ENCODE measurements at regions not wholly inside any gene's neighbourhood (a gene's known extent, or its start where the extent isn't known, plus 50 kb on each side); places are given as distances from the start of the nearest gene placed in this dataset.

DNA sequence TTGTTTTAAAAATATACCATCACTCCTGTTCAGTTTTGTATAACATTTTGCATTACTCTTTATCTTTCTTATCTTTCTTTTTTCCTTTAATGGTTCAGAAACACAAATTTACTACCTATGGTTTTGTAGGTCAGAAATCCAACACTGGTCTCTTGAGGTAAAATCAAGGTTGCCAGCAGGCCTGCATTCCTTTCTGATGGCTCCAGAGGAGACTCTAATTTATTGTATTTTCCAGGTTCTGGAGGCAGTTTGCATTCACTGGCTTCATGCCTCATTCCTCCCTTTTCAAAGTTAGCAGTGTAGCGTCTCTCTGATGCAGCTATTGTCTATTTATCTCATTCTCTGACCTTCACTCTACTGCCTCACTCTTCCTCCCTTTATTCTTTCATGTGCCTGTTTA lies 767.4 kb downstream of the SLITRK6 start:
- DNase-seq: no peak

DNA sequence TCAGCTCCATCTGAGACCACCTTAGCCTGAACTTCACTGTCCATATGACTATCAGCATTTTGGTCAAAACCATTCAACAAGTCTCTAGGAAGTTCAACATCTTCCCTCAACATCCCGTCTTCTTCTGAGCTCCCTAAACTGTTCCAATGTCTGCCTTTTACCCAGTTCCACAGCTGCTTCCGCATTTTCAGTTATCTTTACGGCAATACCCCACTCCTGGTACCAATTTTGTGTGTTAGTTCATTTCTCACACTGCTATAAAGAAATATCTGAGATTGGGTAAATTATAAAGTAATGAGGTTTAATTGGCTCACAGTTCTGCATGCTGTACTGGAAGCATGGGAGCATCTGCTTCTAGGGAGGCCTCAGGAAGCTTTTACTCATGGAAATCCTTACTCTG lies 771.2 kb downstream of the SLITRK6 start:
- DNase-seq: no peak

DNA sequence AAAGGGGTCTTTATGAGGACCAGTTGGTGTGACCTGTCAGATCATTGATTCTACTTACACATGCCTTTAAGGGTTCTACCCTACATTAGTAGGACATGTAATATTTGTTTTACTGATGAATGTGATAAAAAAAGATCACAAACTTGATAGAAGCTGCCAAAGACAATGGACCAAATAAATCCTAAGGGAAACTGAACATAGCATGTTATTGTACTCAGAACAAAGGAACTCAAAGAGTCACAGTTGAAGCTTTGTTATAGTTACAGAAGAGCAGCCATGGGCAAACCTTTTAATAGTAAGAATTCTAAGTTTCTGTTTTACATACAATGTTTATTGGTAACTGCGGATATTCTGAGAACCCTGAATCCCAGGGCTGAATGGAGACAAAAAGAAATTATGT lies 780.1 kb downstream of the SLITRK6 start:
- no peak for DNase-seq

DNA sequence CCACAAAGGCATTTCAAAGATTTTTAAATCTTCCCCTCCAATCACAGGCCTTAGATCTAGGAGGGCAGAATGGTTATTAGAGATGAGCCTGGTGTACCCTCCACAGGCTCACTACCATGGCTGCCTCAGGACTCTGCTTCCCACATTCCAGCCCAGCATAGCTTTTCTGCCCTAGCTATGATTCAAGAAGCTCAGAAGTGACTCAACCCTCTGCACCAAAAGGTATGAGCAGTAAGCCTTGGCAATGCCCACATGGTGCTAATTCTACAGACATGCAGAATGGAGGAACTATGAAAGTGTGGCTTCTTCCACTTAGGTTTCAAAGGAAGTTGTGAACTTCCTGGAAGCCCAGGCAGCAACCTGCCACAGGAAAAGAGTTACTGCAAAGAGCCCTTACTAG lies 786.2 kb downstream of the SLITRK6 start:
- no peak for DNase-seq

DNA sequence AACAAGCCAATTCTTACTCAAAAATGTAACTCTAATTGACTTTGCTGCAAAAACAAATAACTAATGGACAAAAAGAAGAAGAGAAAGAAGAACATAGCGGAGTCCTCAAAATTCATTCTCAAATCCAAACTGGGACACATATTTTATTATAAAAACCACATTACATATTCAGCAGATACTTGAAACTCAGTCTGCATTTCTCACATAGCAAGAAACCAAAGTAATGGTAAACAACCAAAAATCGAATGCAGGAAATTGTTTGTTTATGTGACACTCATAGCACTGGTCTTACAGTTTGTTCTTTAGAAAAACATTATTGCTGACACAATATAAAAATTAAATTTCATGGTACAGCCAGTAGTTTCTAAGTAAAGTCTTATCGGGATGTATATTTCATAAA lies 789.8 kb downstream of the SLITRK6 start:
- no peak for DNase-seq

DNA sequence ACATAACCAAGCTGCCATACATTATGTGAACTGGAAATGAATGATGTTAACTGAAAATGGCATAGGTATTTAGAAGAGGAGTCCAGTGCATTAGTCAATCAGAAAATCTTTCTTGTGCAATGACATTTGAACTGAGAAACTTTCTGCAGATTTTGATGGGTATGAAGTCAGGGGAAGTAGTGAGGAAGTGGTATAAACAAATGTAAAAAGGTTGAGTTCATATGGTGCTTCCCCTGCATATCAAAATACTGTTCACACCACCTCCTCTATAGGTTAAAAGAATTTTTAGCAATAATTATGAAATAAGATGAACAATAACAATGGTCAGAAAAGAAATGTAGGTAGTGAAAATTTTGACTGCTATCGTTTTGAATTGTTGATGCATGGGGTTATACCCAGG lies 800.0 kb downstream of the SLITRK6 start:
- DNase-seq: no peak

DNA sequence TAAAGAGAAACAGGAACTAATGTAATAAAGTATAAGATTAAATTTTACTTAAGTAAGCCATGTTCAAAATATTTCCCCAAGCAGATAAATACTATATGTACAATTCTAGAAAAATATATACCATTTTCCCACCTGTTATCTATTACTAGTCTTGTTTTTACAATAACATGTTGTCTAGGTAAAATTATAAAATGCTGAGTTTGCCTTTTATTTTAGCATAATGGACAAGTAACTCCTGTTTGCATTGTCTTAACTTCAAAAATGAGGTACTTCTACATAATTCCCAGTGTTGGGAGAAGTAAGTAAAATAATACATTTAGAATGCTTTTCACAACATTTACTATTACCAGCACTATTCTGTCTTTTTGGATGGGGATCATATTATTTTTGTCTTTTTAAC lies 800.5 kb downstream of the SLITRK6 start:
- no peak for DNase-seq

GRCh38 chr13:84997858-84998257 lies 801.4 kb downstream of the SLITRK6 start:
- no peak for DNase-seq

DNA sequence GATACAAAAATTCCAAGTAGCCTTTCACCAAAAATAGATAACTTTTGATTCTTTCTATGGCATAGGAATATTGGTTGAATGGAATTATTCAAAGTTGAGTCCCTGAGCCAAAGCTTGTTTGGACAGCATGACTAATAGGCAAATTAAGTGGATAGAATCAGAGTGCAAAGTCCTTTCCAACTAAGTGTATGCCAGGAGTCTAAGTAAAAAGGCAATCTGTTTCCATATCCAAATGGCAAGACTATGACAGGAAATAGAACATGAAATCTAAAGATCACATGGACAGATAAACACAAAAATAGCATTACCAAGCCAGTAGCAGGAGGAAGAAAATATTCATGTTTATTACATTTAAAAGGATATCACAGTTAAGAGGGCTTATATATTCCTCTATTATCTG lies 804.6 kb downstream of the SLITRK6 start:
- no peak for DNase-seq

DNA sequence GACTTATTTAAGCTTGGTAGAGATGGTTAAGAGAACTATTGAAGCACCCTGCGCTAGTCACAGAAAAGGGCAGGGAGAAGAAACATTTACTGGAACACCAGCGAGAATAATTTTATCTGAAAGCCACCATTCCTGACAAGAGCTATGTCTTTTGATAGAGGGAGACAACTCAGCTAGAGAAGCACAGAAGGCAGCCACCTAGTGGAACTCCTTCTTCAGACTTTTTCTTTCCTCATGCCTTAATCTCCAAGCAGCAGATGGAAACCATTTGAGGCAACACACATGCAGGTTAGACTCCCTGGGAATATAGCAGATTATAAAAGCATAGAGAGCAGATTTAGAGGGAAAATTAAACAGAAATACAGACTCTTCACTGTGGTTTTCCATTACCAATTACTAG lies 813.4 kb downstream of the SLITRK6 start:
- no peak for DNase-seq

- no peak for DNase-seq
Observed at GRCh38 chr13:84983321-84983720, 815.9 kb downstream of the SLITRK6 start.

DNA sequence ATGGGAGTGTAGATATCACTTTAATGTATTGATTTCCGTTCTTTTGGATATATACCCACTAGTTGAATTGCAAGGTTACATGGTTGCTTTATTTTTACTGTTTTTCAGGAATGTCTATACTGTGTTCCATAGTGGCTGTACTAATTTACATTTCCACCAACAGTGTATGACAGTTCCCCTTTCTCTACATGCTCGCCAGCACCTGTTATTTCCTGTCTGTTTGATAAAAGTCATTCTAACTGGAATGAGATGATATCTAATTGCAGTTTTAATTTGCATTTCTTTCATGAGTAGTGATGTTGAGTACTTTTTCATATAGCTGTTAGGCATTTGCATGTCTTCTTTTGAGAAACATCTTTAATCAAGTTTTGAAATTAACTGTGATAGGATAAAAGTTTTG lies 818.6 kb downstream of the SLITRK6 start:
- no peak for DNase-seq

GRCh38 chr13:84978851-84979250 lies 820.4 kb downstream of the SLITRK6 start:
- DNase-seq: no peak

- no peak for DNase-seq
Observed at GRCh38 chr13:84973661-84974060, 825.6 kb downstream of the SLITRK6 start.

DNA sequence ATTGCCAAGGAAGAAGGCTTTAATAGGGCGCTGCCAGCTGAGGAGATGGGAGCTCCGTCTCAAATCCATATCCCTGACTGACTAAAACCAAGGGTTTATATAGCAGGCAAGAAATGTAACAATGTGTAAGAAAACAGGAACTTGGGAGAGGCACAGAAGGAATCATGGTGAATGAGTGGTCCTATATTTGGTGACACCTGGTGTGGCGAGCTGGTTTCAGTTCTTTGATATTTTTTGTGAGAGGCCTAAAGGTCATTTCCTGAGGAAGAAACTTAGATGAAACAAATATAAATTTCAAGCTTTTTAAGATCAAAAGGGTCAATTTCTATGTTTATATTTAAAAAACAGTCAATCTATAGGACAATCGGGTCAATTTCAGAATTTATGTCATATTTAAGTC lies 826.3 kb downstream of the SLITRK6 start:
- DNase-seq: no peak

- no peak for DNase-seq
Observed at GRCh38 chr13:84962849-84963248, 836.4 kb downstream of the SLITRK6 start.

- DNase-seq: no peak
Observed at GRCh38 chr13:84962141-84962750, 837.0 kb downstream of the SLITRK6 start.

DNA sequence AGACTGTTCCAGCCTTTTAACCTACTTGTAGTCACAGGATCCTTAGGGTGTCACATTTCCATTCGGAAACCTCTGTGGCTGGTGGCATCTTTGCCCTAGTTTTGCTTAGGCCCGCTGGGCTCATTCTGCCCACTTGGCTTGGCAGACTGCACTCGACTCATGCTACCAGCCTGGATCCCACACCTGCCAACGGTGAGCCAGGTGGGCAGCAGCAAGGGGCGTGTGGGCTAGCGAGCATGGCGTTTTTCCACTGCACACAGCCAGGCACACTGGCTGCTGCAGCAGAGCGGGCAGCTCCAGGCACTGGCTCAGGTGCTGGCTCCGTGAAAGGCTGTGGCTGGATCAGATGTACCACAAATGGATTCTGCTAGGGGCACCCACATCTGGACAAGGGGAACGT lies 838.2 kb downstream of the SLITRK6 start:
- DNase-seq: no peak

GRCh38 chr13:84959818-84960217 lies 839.4 kb downstream of the SLITRK6 start:
- no peak for DNase-seq

- DNase-seq: no peak
Observed at GRCh38 chr13:84954636-84955035, 844.6 kb downstream of the SLITRK6 start.

GRCh38 chr13:84951128-84951527 lies 848.1 kb downstream of the SLITRK6 start:
- DNase-seq: no peak

DNA sequence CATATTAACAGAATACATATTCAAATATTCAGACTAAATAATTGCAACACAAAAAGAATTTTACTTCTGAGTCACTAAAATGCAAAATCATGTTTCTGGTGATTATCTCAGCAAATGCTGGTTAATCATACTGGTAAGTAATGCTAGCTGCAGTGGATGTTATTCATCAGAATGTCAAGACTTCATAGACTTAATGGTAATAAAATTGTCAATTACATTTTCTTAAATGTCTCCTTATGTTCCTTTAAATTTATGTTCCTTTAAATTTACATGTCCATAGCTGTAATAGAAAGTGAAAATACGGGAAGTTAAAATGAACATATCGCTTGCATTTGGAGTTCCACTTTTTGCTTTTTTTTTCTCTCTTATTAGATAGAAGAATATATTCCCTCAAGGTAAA lies 853.0 kb downstream of the SLITRK6 start:
- no peak for DNase-seq

- DNase-seq: no peak
Observed at GRCh38 chr13:84940798-84941197, 858.4 kb downstream of the SLITRK6 start.

GRCh38 chr13:84940167-84940566 lies 859.1 kb downstream of the SLITRK6 start:
- no peak for DNase-seq

DNA sequence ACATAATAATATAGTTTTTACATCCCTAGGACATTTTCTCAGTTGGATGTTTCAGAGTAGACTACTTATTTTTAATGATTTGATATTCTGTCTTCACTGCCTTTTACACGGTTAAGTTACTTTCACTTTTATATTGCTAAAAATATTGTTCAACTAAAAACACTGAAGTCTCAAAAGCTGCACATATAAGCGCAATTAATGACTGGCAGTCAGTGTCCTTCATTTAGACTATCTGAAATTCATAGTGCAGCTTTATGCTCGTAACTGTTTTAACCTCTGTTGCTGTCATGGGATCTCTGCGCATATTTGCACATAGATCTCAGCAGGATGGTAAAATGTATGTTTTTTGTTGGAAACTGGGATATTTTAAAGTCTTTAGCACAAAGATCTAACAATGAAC lies 864.3 kb downstream of the SLITRK6 start:
- DNase-seq: no peak

- DNase-seq: no peak
Observed at GRCh38 chr13:84933797-84934196, 865.4 kb downstream of the SLITRK6 start.

Data from stimulated activated CD4-positive, alpha-beta T cell treated with anti-CD3 and anti-CD28 coated beads, Interleukin-12 subunit alpha, Interleukin-12 subunit beta, amount 100 ng/mL, for 4 hours (primary cell).